CD8-positive, alpha-beta memory T cell (primary cell): ENCODE measurements at regions not wholly inside any gene's neighbourhood (a gene's known extent, or its start where the extent isn't known, plus 50 kb on each side); places are given as distances from the start of the nearest gene placed in this dataset.
A peak's percentile ranks its signal among the peaks of the same experiment; 100 is the strongest.

Experiments used
- CTCF ChIA-PET: fragments of 350-600 bp; sonication (Branson Sonifier 250); formaldehyde crosslinking; loops from one replicate; lab custom pipeline; 2021; ENCODE audit warnings: antibody characterized with exemption; lab: Charles Lee
- POLR2A ChIA-PET: fragments of 350-600 bp; sonication (Branson Sonifier 250); formaldehyde crosslinking; loops from one replicate; lab custom pipeline; 2021; ENCODE audit warnings: antibody characterized with exemption; lab: Charles Lee
- DNase-seq, 5 donors: peaks; one replicate each; pipeline versions ENCODE4 v3.0.0 to v3.0.0-alpha.2; 2020 to 2022; ENCODE audit warnings: mixed read lengths in 1 of 5
- H3K27ac ChIP-seq: one replicate; pipeline ENCODE4 v1.7.0; 2013; ENCODE audit warnings: low read depth, mild to moderate bottlenecking, low read length, moderate library complexity
- H3K27me3 ChIP-seq: 2 replicates; pipeline ENCODE4 v1.7.0; 2013; ENCODE audit warnings: low read length, mild to moderate bottlenecking; ENCODE audit not compliant: insufficient read depth, poor library complexity, severe bottlenecking
- H3K36me3 ChIP-seq: 2 replicates; pipeline ENCODE4 v1.7.0; 2013; ENCODE audit warnings: mild to moderate bottlenecking, low read length, moderate library complexity; ENCODE audit not compliant: insufficient read depth
- H3K4me1 ChIP-seq: 2 replicates; pipeline ENCODE4 v1.7.0; 2013; ENCODE audit warnings: mild to moderate bottlenecking, low read length, moderate library complexity; ENCODE audit not compliant: insufficient read depth
- H3K4me3 ChIP-seq: 2 replicates; pipeline ENCODE4 v1.7.0; 2013; ENCODE audit warnings: mild to moderate bottlenecking, low read length
- H3K9me3 ChIP-seq: 2 replicates; pipeline ENCODE4 v1.7.0; 2013; ENCODE audit warnings: mild to moderate bottlenecking, low read length
- H3K27ac Mint-ChIP-seq, 8 donors: one replicate each; pipeline ENCODE4 v1.8.0; 2020 to 2021; ENCODE audit warnings: mixed read lengths in 8 of 8, mild to moderate bottlenecking in 6 of 8, inconsistent platforms in 3 of 8, moderate library complexity in 3 of 8
- H3K27me3 Mint-ChIP-seq, 2 donors: one replicate each; pipeline ENCODE4 v1.8.0; 2020 to 2021; ENCODE audit warnings: mixed read lengths in 2 of 2, mild to moderate bottlenecking in 1 of 2, moderate library complexity in 1 of 2
- H3K36me3 Mint-ChIP-seq, 3 donors: one replicate each; pipeline ENCODE4 v1.8.0; 2020 to 2021; ENCODE audit warnings: mixed read lengths in 3 of 3, inconsistent platforms in 1 of 3, mild to moderate bottlenecking in 1 of 3
- H3K4me1 Mint-ChIP-seq, 3 donors: one replicate each; pipeline ENCODE4 v1.8.0; 2020 to 2021; ENCODE audit warnings: mixed read lengths in 3 of 3, inconsistent platforms in 1 of 3, mild to moderate bottlenecking in 1 of 3
- H3K4me3 Mint-ChIP-seq, 7 donors: one replicate each; pipeline ENCODE4 v1.8.0; 2020 to 2021; ENCODE audit warnings: mixed read lengths in 7 of 7, mild to moderate bottlenecking in 6 of 7, moderate library complexity in 4 of 7, inconsistent platforms in 2 of 7
- H3K9me3 Mint-ChIP-seq, 5 donors: one replicate each; pipeline ENCODE4 v1.8.0; 2020 to 2022; ENCODE audit warnings: mixed read lengths in 5 of 5, mild to moderate bottlenecking in 3 of 5, moderate library complexity in 2 of 5, inconsistent platforms in 1 of 5

GRCh38 chr1:75996196-75996595 lies 64.0 kb upstream of the ASB17 start:
- CTCF ChIA-PET: interaction anchor here (1.3 kb wide), 1 partner anchor 20 kb away, joined by 3 read pairs; no protein-coding TSS in a partner anchor
- H3K9me3 Mint-ChIP-seq: no peaks in the 10 kb centered on the region

GRCh38 chr1:75999034-75999433 lies 66.8 kb upstream of the ASB17 start:
- Mint-ChIP-seq H3K4me3 (no peak overlapping the region), H3K4me1 (no peaks in the 10 kb centered on the region), H3K36me3 (peaks cover 0 to 1% (median 0%) of the 10 kb centered on the region in 3 donors), H3K9me3 (no peaks in the 10 kb centered on the region), H3K27ac (no peak overlapping the region), H3K27me3 (peaks cover 0 to 6% of the 10 kb centered on the region in 2 donors)
- no peak overlapping the region for H3K4me3 ChIP-seq
- POLR2A ChIA-PET: no interaction called here
- H3K9me3 ChIP-seq: no peaks in the 10 kb centered on the region
- CTCF ChIA-PET: no interaction called here
- no peak overlapping the region for H3K27ac ChIP-seq
- H3K27me3 ChIP-seq: no peaks in the 10 kb centered on the region
- no peaks in the 10 kb centered on the region for H3K4me1 ChIP-seq
- DNase-seq: no peak
- H3K36me3 ChIP-seq: no peaks in the 10 kb centered on the region

More at GRCh38 chr1:75996196-75996595, 64.0 kb upstream of the ASB17 start:
- no peak for DNase-seq
- no peaks in the 10 kb centered on the region for H3K4me1 Mint-ChIP-seq
- Histone ChIP-seq H3K36me3 (no peaks in the 10 kb centered on the region), H3K4me1 (no peaks in the 10 kb centered on the region), H3K4me3 (no peak overlapping the region), H3K27ac (no peak overlapping the region), H3K27me3 (no peaks in the 10 kb centered on the region), H3K9me3 (no peaks in the 10 kb centered on the region)
- peaks cover 0 to 6% of the 10 kb centered on the region in 2 donors for H3K27me3 Mint-ChIP-seq
- POLR2A ChIA-PET: interaction anchor here (0.6 kb wide), 1 partner anchor 17 kb away, joined by 3 read pairs; no protein-coding TSS in a partner anchor
- H3K4me3 Mint-ChIP-seq: no peak overlapping the region
- peaks cover 0 to 1% (median 0%) of the 10 kb centered on the region in 3 donors for H3K36me3 Mint-ChIP-seq
- no peak overlapping the region for H3K27ac Mint-ChIP-seq

GRCh38 chr1:76003946-76004345 lies 70.6 kb upstream of the ST6GALNAC3 start:
- H3K27ac ChIP-seq: no peak overlapping the region
- no peaks in the 10 kb centered on the region for H3K4me1 Mint-ChIP-seq
- peaks cover 0 to 1% (median 0%) of the 10 kb centered on the region in 3 donors for H3K36me3 Mint-ChIP-seq
- H3K27ac Mint-ChIP-seq: no peak overlapping the region
- H3K4me1 ChIP-seq: no peaks in the 10 kb centered on the region
- H3K27me3 Mint-ChIP-seq: peaks cover 2 to 12% of the 10 kb centered on the region in 2 donors
- CTCF ChIA-PET: no interaction called here
- POLR2A ChIA-PET: no interaction called here
- no peak overlapping the region for H3K4me3 Mint-ChIP-seq
- H3K9me3 ChIP-seq: no peaks in the 10 kb centered on the region
- no peak overlapping the region for H3K4me3 ChIP-seq
- H3K27me3 ChIP-seq: no peaks in the 10 kb centered on the region
- no peak for DNase-seq
- H3K9me3 Mint-ChIP-seq: peaks cover 0 to 1% (median 0%) of the 10 kb centered on the region in 5 donors
- no peaks in the 10 kb centered on the region for H3K36me3 ChIP-seq

GRCh38 chr1:76005765-76006164 lies 68.8 kb upstream of the ST6GALNAC3 start:
- no peak for DNase-seq
- no peaks in the 10 kb centered on the region for H3K27me3 ChIP-seq
- ChIA-PET POLR2A (no interaction called here), CTCF (no interaction called here)
- no peak overlapping the region for H3K4me3 ChIP-seq
- no peak overlapping the region for H3K27ac ChIP-seq
- Mint-ChIP-seq H3K36me3 (no peaks in the 10 kb centered on the region), H3K4me3 (no peak overlapping the region), H3K27me3 (peaks cover 5 to 6% of the 10 kb centered on the region in 2 donors), H3K4me1 (no peaks in the 10 kb centered on the region), H3K9me3 (peaks cover 0 to 1% (median 0%) of the 10 kb centered on the region in 5 donors), H3K27ac (no peak overlapping the region)
- H3K4me1 ChIP-seq: no peaks in the 10 kb centered on the region
- H3K36me3 ChIP-seq: no peaks in the 10 kb centered on the region
- H3K9me3 ChIP-seq: no peaks in the 10 kb centered on the region

- Histone ChIP-seq H3K36me3 (no peaks in the 10 kb centered on the region), H3K27ac (no peak overlapping the region), H3K27me3 (no peaks in the 10 kb centered on the region), H3K9me3 (no peaks in the 10 kb centered on the region), H3K4me3 (no peak overlapping the region), H3K4me1 (no peaks in the 10 kb centered on the region)
- peaks cover 0 to 1% (median 0%) of the 10 kb centered on the region in 5 donors for H3K9me3 Mint-ChIP-seq
- POLR2A ChIA-PET: no interaction called here
- peaks cover 5 to 6% of the 10 kb centered on the region in 2 donors for H3K27me3 Mint-ChIP-seq
- no peaks in the 10 kb centered on the region for H3K36me3 Mint-ChIP-seq
- H3K4me3 Mint-ChIP-seq: no peak overlapping the region
- no peak overlapping the region for H3K27ac Mint-ChIP-seq
- CTCF ChIA-PET: no interaction called here
- H3K4me1 Mint-ChIP-seq: no peaks in the 10 kb centered on the region
- DNase-seq: no peak
Measured at GRCh38 chr1:76006234-76006633, 68.3 kb upstream of the ST6GALNAC3 start.

- peaks cover 6% of the 10 kb centered on the region in 2 donors for H3K27me3 Mint-ChIP-seq
- H3K36me3 Mint-ChIP-seq: no peaks in the 10 kb centered on the region
Measured at GRCh38 chr1:76010802-76011201, 63.7 kb upstream of the ST6GALNAC3 start.

GRCh38 chr1:76012341-76013205 lies 62.0 kb upstream of the ST6GALNAC3 start:
- H3K36me3 Mint-ChIP-seq: no peaks in the 10 kb centered on the region
- Histone ChIP-seq H3K27me3 (no peaks in the 10 kb centered on the region), H3K4me1 (no peaks in the 10 kb centered on the region), H3K27ac (no peak overlapping the region), H3K4me3 (no peak overlapping the region), H3K36me3 (no peaks in the 10 kb centered on the region), H3K9me3 (no peaks in the 10 kb centered on the region)
- ChIA-PET CTCF (no interaction called here), POLR2A (no interaction called here)
- no peaks in the 10 kb centered on the region for H3K4me1 Mint-ChIP-seq
- peaks cover 0 to 1% (median 0%) of the 10 kb centered on the region in 5 donors for H3K9me3 Mint-ChIP-seq
- DNase-seq: no peak
- H3K27me3 Mint-ChIP-seq: peaks cover under 1 to 6% of the 10 kb centered on the region in 2 donors
- no peak overlapping the region for H3K4me3 Mint-ChIP-seq
- peak overlapping the region in 1 of 8 donors; percentile 32 for H3K27ac Mint-ChIP-seq

More at GRCh38 chr1:76010802-76011201, 63.7 kb upstream of the ST6GALNAC3 start:
- Histone ChIP-seq H3K27me3 (no peaks in the 10 kb centered on the region), H3K9me3 (no peaks in the 10 kb centered on the region), H3K27ac (no peak overlapping the region), H3K4me3 (no peak overlapping the region), H3K36me3 (no peaks in the 10 kb centered on the region), H3K4me1 (no peaks in the 10 kb centered on the region)
- no peak overlapping the region for H3K27ac Mint-ChIP-seq
- no peak overlapping the region for H3K4me3 Mint-ChIP-seq
- H3K9me3 Mint-ChIP-seq: peaks cover 0 to 1% (median 0%) of the 10 kb centered on the region in 5 donors
- ChIA-PET CTCF (no interaction called here), POLR2A (no interaction called here)
- no peaks in the 10 kb centered on the region for H3K4me1 Mint-ChIP-seq
- no peak for DNase-seq

GRCh38 chr1:76013206-76013581 lies 61.4 kb upstream of the ST6GALNAC3 start:
- H3K4me1 Mint-ChIP-seq: no peaks in the 10 kb centered on the region
- no peak overlapping the region for H3K27ac Mint-ChIP-seq
- ChIA-PET CTCF (no interaction called here), POLR2A (no interaction called here)
- no peaks in the 10 kb centered on the region for H3K27me3 ChIP-seq
- peaks cover 0 to 1% (median 0%) of the 10 kb centered on the region in 5 donors for H3K9me3 Mint-ChIP-seq
- H3K27me3 Mint-ChIP-seq: peaks cover 0 to 6% of the 10 kb centered on the region in 2 donors
- no peak overlapping the region for H3K27ac ChIP-seq
- no peak overlapping the region for H3K4me3 ChIP-seq
- no peaks in the 10 kb centered on the region for H3K36me3 ChIP-seq
- no peak for DNase-seq
- H3K36me3 Mint-ChIP-seq: no peaks in the 10 kb centered on the region
- no peak overlapping the region for H3K4me3 Mint-ChIP-seq
- H3K9me3 ChIP-seq: no peaks in the 10 kb centered on the region
- H3K4me1 ChIP-seq: no peaks in the 10 kb centered on the region
